Pancreas (tissue), 10 donors: ENCODE measurements at regions not wholly inside any gene's neighbourhood (a gene's known extent, or its start where the extent isn't known, plus 50 kb on each side); places are given as distances from the start of the nearest gene placed in this dataset.

Experiments
- ATAC-seq, 4 donors: fragments of 200-7000 bp; cut with Tn5 transposase; one replicate each; pipeline versions ENCODE4 v1.8.0 to v1.9.1; 2020; ENCODE audit warnings: mild to moderate bottlenecking in 4 of 4, moderate library complexity in 4 of 4
- DNase-seq, 6 donors: peaks; one replicate each; pipeline ENCODE4 v3.0.0-alpha.2; 2020
- FAIRE-seq: peaks from 2 replicates; lab custom pipeline; 2012; peaks lifted over from hg19 to GRCh38; lab: Jason Lieb, UNC
- H3K27ac ChIP-seq, 4 donors: fragments of 200-600 bp; sonication (generic); 1 replicate in 3 of 4; 2 replicates in 1 of 4; pipeline versions ENCODE4 v1.5.0 to v1.8.0; 2020
- H3K27me3 ChIP-seq, 4 donors: fragments of 200-600 bp; one replicate each; pipeline ENCODE4 v1.8.0; 2021
- H3K36me3 ChIP-seq, 3 donors: fragments of 200-600 bp; sonication (generic) in 1 of 3; one replicate each; pipeline versions ENCODE4 v1.5.0 to v1.8.0; 2020 to 2021
- H3K4me1 ChIP-seq, 3 donors: fragments of 200-600 bp; one replicate each; pipeline ENCODE4 v1.8.0; 2021
- H3K4me3 ChIP-seq, 4 donors: fragments of 200-600 bp; sonication (generic) in 2 of 4; one replicate each; pipeline versions ENCODE4 v1.5.0 to v1.8.0; 2020 to 2021
- H3K9me3 ChIP-seq, 4 donors: fragments of 200-600 bp; one replicate each; pipeline ENCODE4 v1.8.0; 2021
- CTCF ChIP-seq, 4 donors: fragments of 200-600 bp; sonication (generic) in 3 of 4; IDR thresholded peaks; one replicate each; pipeline versions ENCODE4 v1.5.0 to v1.8.0; 2021; ENCODE audit warnings: antibody characterized with exemption in 4 of 4
- WGBS, 2 donors: extraction: QIAGEN DNeasy Blood & Tissue Kit; methylation state at CpG; one replicate each; pipeline ENCODE4 v1.1.7; 2013; 5-methylcytosine and 5-hydroxymethylcytosine counted together
- intact Hi-C, 3 donors: fragments of 100-400 bp; cut with DNase I; formaldehyde crosslinking; loops; one replicate each; pipeline versions ENCODE4 v1.11.1 to v1.14.2; 2022
- donor health status: healthy with polysubstance abuse.
- donor health status: DM: no; HTN: no; CAD: no; lungs with moderate emphysema.
- donor health status: DM: no; HTN: no; CAD: no.
- donor health status: control.
- donor health status: control.
- donor health status: Bipolar disorder and iron deficiency.
- donor health status: DM: yes; HTN: yes; CAD: no.
- donor health status: DM: no; HTN: no; CAD: no.
- donor health status: DM: no; HTN: no; CAD: no.
- donor health status: DM: yes; HTN: yes; CAD: no.

DNA sequence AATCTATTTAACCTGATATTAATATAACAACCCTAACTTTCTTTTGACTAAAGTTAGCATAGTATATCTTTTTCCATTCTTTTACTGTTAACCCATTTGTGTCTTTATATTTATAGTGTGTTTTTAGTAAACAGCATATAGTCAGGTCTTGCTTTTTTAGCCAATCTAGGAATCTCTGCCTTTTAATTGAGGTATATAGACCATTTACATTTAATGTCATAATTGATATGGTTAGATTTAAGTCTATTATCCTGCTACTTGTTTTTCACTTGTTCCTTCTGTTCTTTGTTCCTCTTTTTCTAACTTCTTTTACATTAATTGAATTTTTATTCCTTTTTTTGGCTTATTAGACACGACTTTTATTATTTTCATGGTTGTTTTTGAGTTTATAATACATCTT lies 174.4 kb downstream of the KCTD15 start:
- WGBS, 2 donors: 73 to 88% methylated on average over 1 of the region's 1 CpG
- DNase-seq (no peak), FAIRE-seq (no peak), ATAC-seq (no peak)
- TF ChIP-seq CTCF (IDR thresholded peaks at IDR 0.05): no peak
- Histone ChIP-seq H3K27ac (no peak overlapping the region), H3K4me1 (no peaks in the 10 kb centered on the region), H3K4me3 (no peak overlapping the region), H3K36me3 (no peaks in the 10 kb centered on the region), H3K9me3 (no peaks in the 10 kb centered on the region), H3K27me3 (no peaks in the 10 kb centered on the region)
- intact Hi-C loops: no loop called here

DNA sequence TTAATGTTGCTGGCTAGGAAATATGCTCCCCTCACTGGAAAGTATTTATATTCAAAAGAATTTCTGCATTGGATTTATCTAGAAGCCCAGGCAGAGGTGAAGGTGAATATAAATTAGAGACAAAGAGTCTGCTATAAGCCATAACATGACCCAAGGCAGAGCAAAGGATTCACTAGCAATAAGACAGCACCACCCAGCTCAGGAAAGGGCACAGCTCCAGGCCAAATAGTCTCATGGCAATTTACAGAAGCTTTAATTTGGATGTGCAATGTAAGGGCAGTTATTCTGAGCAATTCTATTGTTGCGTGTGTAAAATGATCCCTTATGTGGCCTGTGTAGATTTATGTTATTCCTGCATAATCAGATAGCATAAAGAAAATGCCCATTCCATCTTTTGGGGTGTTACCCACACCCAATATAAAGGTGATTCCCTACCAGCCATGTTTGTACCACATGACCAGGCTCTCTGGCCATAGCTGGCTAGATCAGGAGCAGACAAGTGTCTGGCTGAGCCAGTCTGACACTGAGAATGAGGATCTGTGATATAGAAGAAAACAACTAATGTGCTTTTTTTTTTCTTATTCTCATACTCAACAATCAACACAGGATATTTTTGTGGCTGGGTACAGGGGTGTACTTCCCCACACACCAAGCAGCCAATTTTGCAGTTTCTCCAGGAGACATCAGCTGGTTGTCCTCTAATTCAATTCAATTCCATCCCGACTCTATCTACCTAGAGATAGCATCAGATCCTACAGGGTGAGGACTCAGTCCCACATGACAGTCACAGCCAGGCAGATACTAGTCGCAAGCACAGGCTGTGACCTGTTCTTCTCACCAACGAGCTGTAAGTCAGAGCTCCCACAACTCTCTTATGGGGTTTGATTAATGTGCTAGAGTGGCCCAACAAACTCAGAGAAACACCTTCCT lies 181.4 kb downstream of the KCTD15 start:
- TF ChIP-seq CTCF (IDR thresholded peaks at IDR 0.05): no peak
- H3K4me1 ChIP-seq: no peaks in the 10 kb centered on the region
- ATAC-seq (no peak), FAIRE-seq (no peak), DNase-seq (no peak)
- H3K27me3 ChIP-seq: no peaks in the 10 kb centered on the region
- no peak overlapping the region for H3K4me3 ChIP-seq
- WGBS, 2 donors: 78 to 82% methylated on average over 4 of the region's 4 CpGs
- no peaks in the 10 kb centered on the region for H3K9me3 ChIP-seq
- no peaks in the 10 kb centered on the region for H3K36me3 ChIP-seq
- intact Hi-C loops: no loop called here
- H3K27ac ChIP-seq: no peak overlapping the region

GRCh38 chr19:33982706-33983105 lies 186.0 kb downstream of the KCTD15 start:
- Histone ChIP-seq H3K27me3 (no peaks in the 10 kb centered on the region), H3K9me3 (no peaks in the 10 kb centered on the region), H3K36me3 (no peaks in the 10 kb centered on the region), H3K27ac (no peak overlapping the region), H3K4me1 (no peaks in the 10 kb centered on the region), H3K4me3 (no peak overlapping the region)
- DNase-seq (no peak), ATAC-seq (no peak), FAIRE-seq (no peak)
- TF ChIP-seq CTCF (IDR thresholded peaks at IDR 0.05): peak in 1 of 4 donors; percentile 26
- intact Hi-C loops: loop anchor here in 1 of 3 donors (10.0 kb wide), 1 partner anchor 198 kb away; no protein-coding TSS in a partner anchor

- H3K27ac ChIP-seq: no peak overlapping the region
- no peaks in the 10 kb centered on the region for H3K36me3 ChIP-seq
- FAIRE-seq (no peak), ATAC-seq (no peak), DNase-seq (no peak)
- no peaks in the 10 kb centered on the region for H3K4me1 ChIP-seq
- 70 to 76% methylated on average over 3 of the region's 3 CpGs for WGBS, 2 donors
- H3K4me3 ChIP-seq: no peak overlapping the region
- H3K27me3 ChIP-seq: no peaks in the 10 kb centered on the region
- intact Hi-C loops: loop anchor here in 1 of 3 donors (10.0 kb wide), 1 partner anchor 204 kb away; no protein-coding TSS in a partner anchor
- no peaks in the 10 kb centered on the region for H3K9me3 ChIP-seq
- no peak for TF ChIP-seq CTCF (IDR thresholded peaks at IDR 0.05)
Measured at GRCh38 chr19:33988601-33989000, 183.7 kb upstream of the LSM14A start.

DNA sequence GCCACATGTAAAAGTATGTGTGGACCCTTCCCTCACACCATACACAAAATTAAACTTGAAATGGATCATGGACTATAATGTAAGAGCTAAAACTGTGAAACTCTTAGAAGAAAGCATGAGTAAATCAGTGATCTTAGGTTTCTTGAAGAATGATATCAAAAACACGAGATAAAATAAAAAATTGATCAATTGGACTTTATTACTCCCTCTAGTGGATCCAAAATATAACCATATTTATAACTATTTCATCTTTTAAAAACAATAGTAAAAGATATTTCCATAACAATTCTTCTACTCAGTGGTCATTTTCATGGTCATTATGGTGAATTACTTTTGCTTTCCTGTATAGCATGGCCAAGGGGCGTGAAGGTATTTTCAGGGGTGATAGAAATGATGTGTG lies 174.6 kb upstream of the LSM14A start:
- Histone ChIP-seq H3K4me1 (peaks cover 0 to 4% (median 0%) of the 10 kb centered on the region in 3 donors), H3K27me3 (no peaks in the 10 kb centered on the region), H3K27ac (no peak overlapping the region), H3K36me3 (no peaks in the 10 kb centered on the region), H3K4me3 (peak overlapping the region in 1 of 4 donors; percentile 26), H3K9me3 (no peaks in the 10 kb centered on the region)
- TF ChIP-seq CTCF (IDR thresholded peaks at IDR 0.05): no peak
- DNase-seq (no peak), ATAC-seq (peak in 3 of 4 donors; percentile 18 to 46 (median 22)), FAIRE-seq (no peak)
- 31 to 45% methylated on average over 2 of the region's 2 CpGs for WGBS, 2 donors
- intact Hi-C loops: no loop called here
